NCI-H446 (cell line): ENCODE measurements at regions not wholly inside any gene's neighbourhood (a gene's known extent, or its start where the extent isn't known, plus 50 kb on each side); places are given as distances from the start of the nearest gene placed in this dataset.

Experiments
- DNase-seq, 2 experiments: peaks; one replicate each; lab custom pipeline; 2025; lab: John Stamatoyannopoulos, UW

- DNase-seq, result no peak
These were observed 998.8 kb upstream of the TMEM132C start for GRCh38 chr12:127268213-127268612.

- no peak for DNase-seq
These were observed 998.1 kb upstream of the TMEM132C start for GRCh38 chr12:127268706-127269425.

- DNase-seq, result no peak
These were observed 996.8 kb upstream of the TMEM132C start for GRCh38 chr12:127270193-127270592.

GRCh38 chr12:127271776-127272175 is 995.2 kb upstream of the TMEM132C start:
- no peak for DNase-seq

GRCh38 chr12:127272864-127273263 is 994.1 kb upstream of the TMEM132C start:
- no peak for DNase-seq

GRCh38 chr12:127273626-127274025 is 993.3 kb upstream of the TMEM132C start:
- no peak for DNase-seq

- no peak for DNase-seq
These were observed 991.6 kb upstream of the TMEM132C start for GRCh38 chr12:127275416-127275815.

- DNase-seq, result no peak
These were observed 989.1 kb upstream of the TMEM132C start for GRCh38 chr12:127277882-127278281.

GRCh38 chr12:127278351-127278750 is 988.6 kb upstream of the TMEM132C start:
- DNase-seq, result no peak

- DNase-seq, result no peak
These were observed 986.3 kb upstream of the TMEM132C start for GRCh38 chr12:127280393-127281275.

GRCh38 chr12:127282786-127283565 is 984.0 kb upstream of the TMEM132C start:
- no peak for DNase-seq

GRCh38 chr12:127284021-127284420 is 982.9 kb upstream of the TMEM132C start:
- no peak for DNase-seq

- no peak for DNase-seq
These were observed 982.0 kb upstream of the TMEM132C start for GRCh38 chr12:127284870-127285431.

GRCh38 chr12:127286281-127286680 is 980.7 kb upstream of the TMEM132C start:
- DNase-seq, result no peak

- no peak for DNase-seq
These were observed 979.7 kb upstream of the TMEM132C start for GRCh38 chr12:127287256-127287655.

- no peak for DNase-seq
These were observed 976.7 kb upstream of the TMEM132C start for GRCh38 chr12:127290251-127290650.

- no peak for DNase-seq
These were observed 974.2 kb upstream of the TMEM132C start for GRCh38 chr12:127292736-127293135.

- peak in 1 of 2 experiments; percentile 41 for DNase-seq
These were observed 973.3 kb upstream of the TMEM132C start for GRCh38 chr12:127293507-127294310.

GRCh38 chr12:127294651-127295210 is 972.2 kb upstream of the TMEM132C start:
- DNase-seq, result no peak

GRCh38 chr12:127295630-127296029 is 971.3 kb upstream of the TMEM132C start:
- DNase-seq, result no peak

GRCh38 chr12:127296591-127296990 is 970.4 kb upstream of the TMEM132C start:
- no peak for DNase-seq
